ENCODE measurements at regions not wholly inside any gene's neighbourhood (a gene's known extent, or its start where the extent isn't known, plus 50 kb on each side); places are given as distances from the start of the nearest gene placed in this dataset.

- intact Hi-C loops (cut with micrococcal nuclease), result no loop called here
- H3K9me3 Mint-ChIP-seq, result no peaks in the 10 kb centered on the region
- no peaks in the 10 kb centered on the region for H3K36me3 Mint-ChIP-seq (ENCODE audit: low read depth)
- no peak overlapping the region for H3K27ac Mint-ChIP-seq
- no peaks in the 10 kb centered on the region for H3K4me1 Mint-ChIP-seq (ENCODE audit: low read depth)
- H3K27me3 Mint-ChIP-seq, result no peaks in the 10 kb centered on the region
- no peak overlapping the region for H3K4me3 Mint-ChIP-seq
These were observed 576.9 kb downstream of the TUSC7 start for GRCh38 chr3:117286488-117286887.

GRCh38 chr3:117287602-117288001 is 578.0 kb downstream of the TUSC7 start:
- Mint-ChIP-seq H3K4me1 (ENCODE audit: low read depth) (no peaks in the 10 kb centered on the region), H3K36me3 (ENCODE audit: low read depth) (no peaks in the 10 kb centered on the region), H3K9me3 (no peaks in the 10 kb centered on the region), H3K4me3 (no peak overlapping the region), H3K27ac (no peak overlapping the region), H3K27me3 (no peaks in the 10 kb centered on the region)
- intact Hi-C loops (cut with micrococcal nuclease), result no loop called here

GRCh38 chr3:117291476-117291875 is 581.9 kb downstream of the TUSC7 start:
- no peak overlapping the region for H3K4me3 Mint-ChIP-seq
- intact Hi-C loops (cut with micrococcal nuclease), result no loop called here
- H3K27me3 Mint-ChIP-seq, result no peaks in the 10 kb centered on the region
- H3K4me1 Mint-ChIP-seq (ENCODE audit: low read depth), result no peaks in the 10 kb centered on the region
- no peaks in the 10 kb centered on the region for H3K9me3 Mint-ChIP-seq
- H3K36me3 Mint-ChIP-seq (ENCODE audit: low read depth), result no peaks in the 10 kb centered on the region
- no peak overlapping the region for H3K27ac Mint-ChIP-seq

GRCh38 chr3:117297065-117297464 is 587.5 kb downstream of the TUSC7 start:
- H3K9me3 Mint-ChIP-seq, result no peaks in the 10 kb centered on the region
- intact Hi-C loops (cut with micrococcal nuclease), result no loop called here
- H3K4me1 Mint-ChIP-seq (ENCODE audit: low read depth), result no peaks in the 10 kb centered on the region
- H3K4me3 Mint-ChIP-seq, result no peak overlapping the region
- no peak overlapping the region for H3K27ac Mint-ChIP-seq
- H3K27me3 Mint-ChIP-seq, result no peaks in the 10 kb centered on the region
- no peaks in the 10 kb centered on the region for H3K36me3 Mint-ChIP-seq (ENCODE audit: low read depth)

- Mint-ChIP-seq H3K4me3 (no peak overlapping the region), H3K9me3 (no peaks in the 10 kb centered on the region), H3K27ac (no peak overlapping the region), H3K27me3 (no peaks in the 10 kb centered on the region), H3K36me3 (ENCODE audit: low read depth) (no peaks in the 10 kb centered on the region), H3K4me1 (ENCODE audit: low read depth) (no peaks in the 10 kb centered on the region)
- intact Hi-C loops (cut with micrococcal nuclease), result no loop called here
These were observed 588.0 kb downstream of the TUSC7 start for GRCh38 chr3:117297541-117297940.

- intact Hi-C loops (cut with micrococcal nuclease), result no loop called here
- Mint-ChIP-seq H3K27ac (no peak overlapping the region), H3K9me3 (no peaks in the 10 kb centered on the region), H3K4me3 (no peak overlapping the region), H3K27me3 (no peaks in the 10 kb centered on the region), H3K4me1 (ENCODE audit: low read depth) (no peaks in the 10 kb centered on the region), H3K36me3 (ENCODE audit: low read depth) (no peaks in the 10 kb centered on the region)
These were observed 588.7 kb downstream of the TUSC7 start for GRCh38 chr3:117298273-117298672.

- H3K27me3 Mint-ChIP-seq, result no peaks in the 10 kb centered on the region
- H3K27ac Mint-ChIP-seq, result no peak overlapping the region
- H3K36me3 Mint-ChIP-seq (ENCODE audit: low read depth), result no peaks in the 10 kb centered on the region
- no peak overlapping the region for H3K4me3 Mint-ChIP-seq
- H3K4me1 Mint-ChIP-seq (ENCODE audit: low read depth), result no peaks in the 10 kb centered on the region
- H3K9me3 Mint-ChIP-seq, result no peaks in the 10 kb centered on the region
- intact Hi-C loops (cut with micrococcal nuclease), result no loop called here
These were observed 592.8 kb downstream of the TUSC7 start for GRCh38 chr3:117302428-117302827.

- peaks cover 7% of the 10 kb centered on the region for H3K9me3 Mint-ChIP-seq
- H3K4me3 Mint-ChIP-seq, result no peak overlapping the region
These were observed 593.9 kb downstream of the TUSC7 start for GRCh38 chr3:117303443-117303842.

GRCh38 chr3:117304681-117305080 is 595.1 kb downstream of the TUSC7 start:
- no peaks in the 10 kb centered on the region for H3K27me3 Mint-ChIP-seq
- no peak overlapping the region for H3K4me3 Mint-ChIP-seq
- H3K36me3 Mint-ChIP-seq (ENCODE audit: low read depth), result no peaks in the 10 kb centered on the region
- no peak overlapping the region for H3K27ac Mint-ChIP-seq
- H3K9me3 Mint-ChIP-seq, result peaks cover 7% of the 10 kb centered on the region
- intact Hi-C loops (cut with micrococcal nuclease), result no loop called here
- H3K4me1 Mint-ChIP-seq (ENCODE audit: low read depth), result no peaks in the 10 kb centered on the region

More at GRCh38 chr3:117303443-117303842, 593.9 kb downstream of the TUSC7 start:
- intact Hi-C loops (cut with micrococcal nuclease), result no loop called here
- Mint-ChIP-seq H3K36me3 (ENCODE audit: low read depth) (no peaks in the 10 kb centered on the region), H3K27ac (no peak overlapping the region), H3K27me3 (no peaks in the 10 kb centered on the region), H3K4me1 (ENCODE audit: low read depth) (no peaks in the 10 kb centered on the region)

- H3K27ac Mint-ChIP-seq, result no peak overlapping the region
- no peaks in the 10 kb centered on the region for H3K4me1 Mint-ChIP-seq (ENCODE audit: low read depth)
- H3K9me3 Mint-ChIP-seq, result peaks cover 7% of the 10 kb centered on the region
These were observed 596.1 kb downstream of the TUSC7 start for GRCh38 chr3:117305681-117306080.

GRCh38 chr3:117306299-117306698 is 596.7 kb downstream of the TUSC7 start:
- H3K4me3 Mint-ChIP-seq, result no peak overlapping the region
- no peaks in the 10 kb centered on the region for H3K36me3 Mint-ChIP-seq (ENCODE audit: low read depth)
- no peaks in the 10 kb centered on the region for H3K4me1 Mint-ChIP-seq (ENCODE audit: low read depth)
- peaks cover 7% of the 10 kb centered on the region for H3K9me3 Mint-ChIP-seq
- intact Hi-C loops (cut with micrococcal nuclease), result no loop called here
- H3K27ac Mint-ChIP-seq, result no peak overlapping the region
- no peaks in the 10 kb centered on the region for H3K27me3 Mint-ChIP-seq

More at GRCh38 chr3:117305681-117306080, 596.1 kb downstream of the TUSC7 start:
- H3K36me3 Mint-ChIP-seq (ENCODE audit: low read depth), result no peaks in the 10 kb centered on the region
- intact Hi-C loops (cut with micrococcal nuclease), result no loop called here
- no peaks in the 10 kb centered on the region for H3K27me3 Mint-ChIP-seq
- no peak overlapping the region for H3K4me3 Mint-ChIP-seq

GRCh38 chr3:117308353-117308752 is 598.8 kb downstream of the TUSC7 start:
- intact Hi-C loops (cut with micrococcal nuclease), result no loop called here
- no peak overlapping the region for H3K27ac Mint-ChIP-seq
- no peaks in the 10 kb centered on the region for H3K27me3 Mint-ChIP-seq
- H3K4me3 Mint-ChIP-seq, result no peak overlapping the region
- H3K36me3 Mint-ChIP-seq (ENCODE audit: low read depth), result no peaks in the 10 kb centered on the region
- peaks cover 9% of the 10 kb centered on the region for H3K9me3 Mint-ChIP-seq
- H3K4me1 Mint-ChIP-seq (ENCODE audit: low read depth), result no peaks in the 10 kb centered on the region

- H3K4me3 Mint-ChIP-seq, result no peak overlapping the region
- H3K36me3 Mint-ChIP-seq (ENCODE audit: low read depth), result no peaks in the 10 kb centered on the region
- H3K9me3 Mint-ChIP-seq, result peaks cover 13% of the 10 kb centered on the region
- no peaks in the 10 kb centered on the region for H3K4me1 Mint-ChIP-seq (ENCODE audit: low read depth)
- no peak overlapping the region for H3K27ac Mint-ChIP-seq
- intact Hi-C loops (cut with micrococcal nuclease), result no loop called here
- H3K27me3 Mint-ChIP-seq, result no peaks in the 10 kb centered on the region
These were observed 599.2 kb downstream of the TUSC7 start for GRCh38 chr3:117308756-117309155.

- intact Hi-C loops (cut with micrococcal nuclease), result no loop called here
- H3K9me3 Mint-ChIP-seq, result peaks cover 13% of the 10 kb centered on the region
- H3K4me1 Mint-ChIP-seq (ENCODE audit: low read depth), result no peaks in the 10 kb centered on the region
- H3K27ac Mint-ChIP-seq, result no peak overlapping the region
- H3K36me3 Mint-ChIP-seq (ENCODE audit: low read depth), result no peaks in the 10 kb centered on the region
- no peaks in the 10 kb centered on the region for H3K27me3 Mint-ChIP-seq
- no peak overlapping the region for H3K4me3 Mint-ChIP-seq
These were observed 601.0 kb downstream of the TUSC7 start for GRCh38 chr3:117310536-117310935.

GRCh38 chr3:117314441-117315150 is 605.0 kb downstream of the TUSC7 start:
- H3K4me3 Mint-ChIP-seq, result no peak overlapping the region
- no peak overlapping the region for H3K27ac Mint-ChIP-seq
- H3K27me3 Mint-ChIP-seq, result no peaks in the 10 kb centered on the region
- intact Hi-C loops (cut with micrococcal nuclease), result no loop called here
- H3K9me3 Mint-ChIP-seq, result peaks cover 6% of the 10 kb centered on the region
- H3K4me1 Mint-ChIP-seq (ENCODE audit: low read depth), result no peaks in the 10 kb centered on the region
- no peaks in the 10 kb centered on the region for H3K36me3 Mint-ChIP-seq (ENCODE audit: low read depth)
